ENCODE measurements at regions not wholly inside any gene's neighbourhood (a gene's known extent, or its start where the extent isn't known, plus 50 kb on each side); places are given as distances from the start of the nearest gene placed in this dataset.

DNA sequence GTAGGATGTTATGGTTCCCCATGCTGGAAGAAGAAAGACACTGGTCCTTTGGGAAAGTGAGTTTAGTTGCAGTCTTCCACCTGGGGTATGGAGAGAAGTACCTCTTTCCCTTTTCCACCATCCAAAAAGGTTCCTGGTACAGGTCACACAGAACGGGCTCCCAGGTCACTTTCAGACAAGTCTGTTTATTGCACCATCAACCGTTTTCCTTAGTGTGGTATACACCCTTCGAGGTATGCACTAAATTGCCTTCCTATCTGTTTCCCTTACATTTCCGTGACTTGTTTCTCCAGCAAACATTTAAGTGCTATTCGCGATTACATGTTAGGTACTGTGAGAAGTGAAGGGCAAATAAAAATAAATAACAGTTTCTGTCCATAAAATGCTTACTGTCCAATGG lies 185.1 kb downstream of the ARL4A start:
- no peaks in the 10 kb centered on the region for H3K27me3 ChIP-seq (ENCODE audit: insufficient read depth, poor library complexity, severe bottlenecking)
- no peak overlapping the region for H3K4me3 ChIP-seq (replicated peaks; ENCODE audit: insufficient read depth, low read length)
- no peak for DNase-seq (ENCODE audit: low read depth in 1 of 2, low spot score in 1 of 2)
- TF ChIP-seq POLR2AphosphoS5 (IDR thresholded peaks at IDR 0.05; ENCODE audit: low read depth) (no peak), GABPA (IDR thresholded peaks at IDR 0.05; ENCODE audit: low read depth) (no peak), SPI1 (IDR thresholded peaks at IDR 0.05; ENCODE audit: borderline replicate concordance, low read depth) (no peak)
- TF ChIP-seq, protein P1, sequence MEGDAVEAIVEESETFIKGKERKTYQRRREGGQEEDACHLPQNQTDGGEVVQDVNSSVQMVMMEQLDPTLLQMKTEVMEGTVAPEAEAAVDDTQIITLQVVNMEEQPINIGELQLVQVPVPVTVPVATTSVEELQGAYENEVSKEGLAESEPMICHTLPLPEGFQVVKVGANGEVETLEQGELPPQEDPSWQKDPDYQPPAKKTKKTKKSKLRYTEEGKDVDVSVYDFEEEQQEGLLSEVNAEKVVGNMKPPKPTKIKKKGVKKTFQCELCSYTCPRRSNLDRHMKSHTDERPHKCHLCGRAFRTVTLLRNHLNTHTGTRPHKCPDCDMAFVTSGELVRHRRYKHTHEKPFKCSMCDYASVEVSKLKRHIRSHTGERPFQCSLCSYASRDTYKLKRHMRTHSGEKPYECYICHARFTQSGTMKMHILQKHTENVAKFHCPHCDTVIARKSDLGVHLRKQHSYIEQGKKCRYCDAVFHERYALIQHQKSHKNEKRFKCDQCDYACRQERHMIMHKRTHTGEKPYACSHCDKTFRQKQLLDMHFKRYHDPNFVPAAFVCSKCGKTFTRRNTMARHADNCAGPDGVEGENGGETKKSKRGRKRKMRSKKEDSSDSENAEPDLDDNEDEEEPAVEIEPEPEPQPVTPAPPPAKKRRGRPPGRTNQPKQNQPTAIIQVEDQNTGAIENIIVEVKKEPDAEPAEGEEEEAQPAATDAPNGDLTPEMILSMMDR (IDR thresholded peaks at IDR 0.05; ENCODE audit: insufficient read depth, low read length): no peak
- TF ChIP-seq, protein P2, sequence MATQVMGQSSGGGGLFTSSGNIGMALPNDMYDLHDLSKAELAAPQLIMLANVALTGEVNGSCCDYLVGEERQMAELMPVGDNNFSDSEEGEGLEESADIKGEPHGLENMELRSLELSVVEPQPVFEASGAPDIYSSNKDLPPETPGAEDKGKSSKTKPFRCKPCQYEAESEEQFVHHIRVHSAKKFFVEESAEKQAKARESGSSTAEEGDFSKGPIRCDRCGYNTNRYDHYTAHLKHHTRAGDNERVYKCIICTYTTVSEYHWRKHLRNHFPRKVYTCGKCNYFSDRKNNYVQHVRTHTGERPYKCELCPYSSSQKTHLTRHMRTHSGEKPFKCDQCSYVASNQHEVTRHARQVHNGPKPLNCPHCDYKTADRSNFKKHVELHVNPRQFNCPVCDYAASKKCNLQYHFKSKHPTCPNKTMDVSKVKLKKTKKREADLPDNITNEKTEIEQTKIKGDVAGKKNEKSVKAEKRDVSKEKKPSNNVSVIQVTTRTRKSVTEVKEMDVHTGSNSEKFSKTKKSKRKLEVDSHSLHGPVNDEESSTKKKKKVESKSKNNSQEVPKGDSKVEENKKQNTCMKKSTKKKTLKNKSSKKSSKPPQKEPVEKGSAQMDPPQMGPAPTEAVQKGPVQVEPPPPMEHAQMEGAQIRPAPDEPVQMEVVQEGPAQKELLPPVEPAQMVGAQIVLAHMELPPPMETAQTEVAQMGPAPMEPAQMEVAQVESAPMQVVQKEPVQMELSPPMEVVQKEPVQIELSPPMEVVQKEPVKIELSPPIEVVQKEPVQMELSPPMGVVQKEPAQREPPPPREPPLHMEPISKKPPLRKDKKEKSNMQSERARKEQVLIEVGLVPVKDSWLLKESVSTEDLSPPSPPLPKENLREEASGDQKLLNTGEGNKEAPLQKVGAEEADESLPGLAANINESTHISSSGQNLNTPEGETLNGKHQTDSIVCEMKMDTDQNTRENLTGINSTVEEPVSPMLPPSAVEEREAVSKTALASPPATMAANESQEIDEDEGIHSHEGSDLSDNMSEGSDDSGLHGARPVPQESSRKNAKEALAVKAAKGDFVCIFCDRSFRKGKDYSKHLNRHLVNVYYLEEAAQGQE (IDR thresholded peaks at IDR 0.05; ENCODE audit: insufficient replicate concordance, low read depth): no peak
- no peak overlapping the region for H3K27ac ChIP-seq (replicated peaks)

DNA sequence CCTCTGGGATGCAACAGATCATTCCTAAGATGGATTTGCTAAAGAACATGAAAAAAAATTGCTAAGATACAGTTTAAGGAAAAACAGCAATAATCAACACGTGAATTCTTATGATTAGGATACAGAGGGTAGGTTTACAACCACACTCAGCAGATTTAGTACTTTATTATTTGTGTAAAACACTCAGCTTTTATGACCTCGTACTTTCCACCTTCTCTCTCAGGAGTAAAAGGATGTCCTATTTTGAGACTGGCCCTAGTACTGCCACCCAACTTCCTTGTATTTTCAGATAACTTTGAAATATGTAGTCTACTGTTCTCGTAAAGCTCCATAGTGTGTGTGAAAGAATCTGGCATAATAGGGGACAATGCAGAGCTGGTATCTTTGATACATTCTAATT lies 186.1 kb downstream of the ARL4A start:
- TF ChIP-seq POLR2AphosphoS5 (IDR thresholded peaks at IDR 0.05; ENCODE audit: low read depth) (no peak), GABPA (IDR thresholded peaks at IDR 0.05; ENCODE audit: low read depth) (no peak)
- TF ChIP-seq, protein P1 (IDR thresholded peaks at IDR 0.05; ENCODE audit: insufficient read depth, low read length): no peak
- TF ChIP-seq, protein P2 (IDR thresholded peaks at IDR 0.05; ENCODE audit: insufficient replicate concordance, low read depth): no peak

DNA sequence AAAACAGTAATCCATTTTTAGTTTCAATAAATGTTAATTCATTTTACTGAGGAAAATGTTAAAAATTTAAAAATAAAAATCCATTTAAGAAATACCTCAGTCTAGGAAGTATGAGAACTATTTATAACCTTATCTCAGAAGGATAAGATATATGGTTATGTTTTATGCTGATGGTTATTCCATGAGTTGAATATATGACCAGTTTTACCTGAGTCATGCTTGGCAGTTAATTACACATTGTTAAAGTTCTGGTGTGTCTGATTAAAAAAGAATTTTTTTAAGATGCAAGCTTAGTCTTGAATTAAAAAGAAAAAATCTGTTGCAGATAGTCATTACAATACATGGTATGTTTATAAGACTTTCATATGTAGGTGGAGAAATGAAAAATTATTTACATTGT lies 191.7 kb downstream of the ARL4A start:
- TF ChIP-seq SPI1 (IDR thresholded peaks at IDR 0.05; ENCODE audit: borderline replicate concordance, low read depth) (no peak), POLR2AphosphoS5 (IDR thresholded peaks at IDR 0.05; ENCODE audit: low read depth) (no peak), GABPA (IDR thresholded peaks at IDR 0.05; ENCODE audit: low read depth) (no peak)
- TF ChIP-seq, protein P2 (IDR thresholded peaks at IDR 0.05; ENCODE audit: insufficient replicate concordance, low read depth): no peak
- TF ChIP-seq, protein P1 (IDR thresholded peaks at IDR 0.05; ENCODE audit: insufficient read depth, low read length): no peak
- no peaks in the 10 kb centered on the region for H3K27me3 ChIP-seq (ENCODE audit: insufficient read depth, poor library complexity, severe bottlenecking)
- DNase-seq (ENCODE audit: low read depth in 1 of 2, low spot score in 1 of 2): no peak
- no peak overlapping the region for H3K4me3 ChIP-seq (replicated peaks; ENCODE audit: insufficient read depth, low read length)
- H3K27ac ChIP-seq (replicated peaks): no peak overlapping the region

More for the DNA sequence above, 186.1 kb downstream of the ARL4A start:
- no peaks in the 10 kb centered on the region for H3K27me3 ChIP-seq (ENCODE audit: insufficient read depth, poor library complexity, severe bottlenecking)
- DNase-seq (ENCODE audit: low read depth in 1 of 2, low spot score in 1 of 2): no peak
- no peak overlapping the region for H3K27ac ChIP-seq (replicated peaks)
- no peak overlapping the region for H3K4me3 ChIP-seq (replicated peaks; ENCODE audit: insufficient read depth, low read length)
